ENCODE measurements at regions not wholly inside any gene's neighbourhood (a gene's known extent, or its start where the extent isn't known, plus 50 kb on each side); places are given as distances from the start of the nearest gene placed in this dataset.

DNA sequence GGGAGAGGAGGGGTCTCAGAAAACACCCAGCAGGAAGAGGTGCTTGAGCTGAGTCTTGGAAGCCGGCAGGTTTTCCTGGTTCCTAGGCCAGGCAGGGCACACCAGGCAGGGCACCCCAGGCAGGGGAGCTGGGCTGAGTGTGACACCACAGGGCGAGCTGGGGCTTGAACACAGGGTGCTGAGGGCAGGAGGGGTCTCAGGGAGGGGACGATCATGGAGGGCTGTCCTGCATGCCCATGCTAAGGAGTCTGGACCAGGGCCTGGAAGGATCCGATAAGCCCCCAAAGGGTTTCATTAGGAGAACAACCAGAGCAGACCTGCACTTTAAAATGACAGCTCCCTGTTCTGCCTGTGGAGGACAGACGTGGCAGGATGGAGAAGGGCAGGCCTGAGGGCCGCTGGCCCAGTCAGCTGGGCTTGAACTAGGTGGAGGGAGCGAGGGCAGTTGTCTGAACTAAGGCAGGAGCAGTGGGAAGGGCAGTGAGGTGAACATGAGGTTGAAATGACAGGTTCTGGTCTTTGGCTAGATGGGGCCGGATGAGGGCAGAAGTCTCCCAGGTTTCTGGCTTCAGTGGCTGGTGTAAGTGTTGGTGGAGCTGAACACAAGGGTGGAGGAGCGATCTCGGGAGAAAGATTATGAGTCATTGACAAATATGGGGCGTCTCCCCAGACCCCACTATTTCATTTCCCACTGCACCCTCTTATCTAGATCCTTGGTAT lies 171.0 kb upstream of the PZP start:
- WGBS (ENCODE audit: low lambda C conversion rate, missing lambda C conversion rate), result 92% methylated on average over 11 of the region's 11 CpGs
- no peaks in the 10 kb centered on the region for H3K27me3 ChIP-seq
- no peaks in the 10 kb centered on the region for H3K79me2 ChIP-seq
- no peak for DNase-seq (ENCODE audit: low spot score)
- H2AFZ ChIP-seq, result no peak overlapping the region
- H3K27ac ChIP-seq, result no peak overlapping the region
- no peaks in the 10 kb centered on the region for H3K4me1 ChIP-seq (ENCODE audit: insufficient read depth)
- no peaks in the 10 kb centered on the region for H3K9me3 ChIP-seq (ENCODE audit: low read depth)
- H3K4me3 ChIP-seq, result no peak overlapping the region
- H4K20me1 ChIP-seq (ENCODE audit: insufficient read depth, poor library complexity, severe bottlenecking), result no peaks in the 10 kb centered on the region
- H3K9me2 ChIP-seq (replicated peaks; ENCODE audit: insufficient read depth), result no peaks in the 10 kb centered on the region
- no peak for TF ChIP-seq CTCF (IDR thresholded peaks at IDR 0.05; ENCODE audit: poor library complexity)
- no peak for TF ChIP-seq EZH2 (IDR thresholded peaks at IDR 0.05; ENCODE audit: borderline replicate concordance)
- no peak for TF ChIP-seq EZH2phosphoT487 (IDR thresholded peaks at IDR 0.05; ENCODE audit: low read depth, severe bottlenecking, unreplicated experiment)
- no peak overlapping the region for H3K4me2 ChIP-seq
- H3K36me3 ChIP-seq (replicated peaks; ENCODE audit: insufficient read depth, low read depth), result no peaks in the 10 kb centered on the region

DNA sequence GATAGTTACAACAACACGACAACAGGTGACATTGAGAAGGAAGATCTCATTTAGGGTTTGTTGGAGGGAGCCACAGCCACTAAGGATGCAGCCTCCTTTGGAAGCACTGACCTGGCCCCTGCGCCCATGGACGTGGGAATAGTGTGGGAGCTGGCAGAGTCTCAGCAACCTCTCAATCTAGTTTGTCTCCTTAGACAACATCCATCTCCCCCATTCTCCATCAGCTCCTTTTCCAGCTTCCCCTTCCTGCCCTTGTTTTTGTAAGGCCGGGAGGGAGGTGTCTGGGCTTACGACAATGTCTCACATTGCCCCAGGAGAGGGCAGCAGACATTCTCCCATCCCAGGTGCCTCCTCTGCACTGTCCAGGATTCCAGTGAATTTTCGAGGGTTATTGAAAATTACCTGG lies 170.2 kb upstream of the PZP start:
- no peaks in the 10 kb centered on the region for H3K36me3 ChIP-seq (replicated peaks; ENCODE audit: insufficient read depth, low read depth)
- no peak overlapping the region for H3K4me3 ChIP-seq
- H3K9me3 ChIP-seq (ENCODE audit: low read depth), result no peaks in the 10 kb centered on the region
- H3K27me3 ChIP-seq, result no peaks in the 10 kb centered on the region
- no peak overlapping the region for H2AFZ ChIP-seq
- no peak for DNase-seq (ENCODE audit: low spot score)
- TF ChIP-seq EZH2 (IDR thresholded peaks at IDR 0.05; ENCODE audit: borderline replicate concordance) (no peak), CTCF (IDR thresholded peaks at IDR 0.05; ENCODE audit: poor library complexity) (peak; percentile 38), EZH2phosphoT487 (IDR thresholded peaks at IDR 0.05; ENCODE audit: low read depth, severe bottlenecking, unreplicated experiment) (no peak)
- 63% methylated on average over 6 of the region's 6 CpGs for WGBS (ENCODE audit: low lambda C conversion rate, missing lambda C conversion rate)
- H3K9me2 ChIP-seq (replicated peaks; ENCODE audit: insufficient read depth), result no peaks in the 10 kb centered on the region
- H3K79me2 ChIP-seq, result no peaks in the 10 kb centered on the region
- H4K20me1 ChIP-seq (ENCODE audit: insufficient read depth, poor library complexity, severe bottlenecking), result no peaks in the 10 kb centered on the region
- no peak overlapping the region for H3K27ac ChIP-seq
- no peak overlapping the region for H3K4me2 ChIP-seq
- H3K4me1 ChIP-seq (ENCODE audit: insufficient read depth), result no peaks in the 10 kb centered on the region

DNA sequence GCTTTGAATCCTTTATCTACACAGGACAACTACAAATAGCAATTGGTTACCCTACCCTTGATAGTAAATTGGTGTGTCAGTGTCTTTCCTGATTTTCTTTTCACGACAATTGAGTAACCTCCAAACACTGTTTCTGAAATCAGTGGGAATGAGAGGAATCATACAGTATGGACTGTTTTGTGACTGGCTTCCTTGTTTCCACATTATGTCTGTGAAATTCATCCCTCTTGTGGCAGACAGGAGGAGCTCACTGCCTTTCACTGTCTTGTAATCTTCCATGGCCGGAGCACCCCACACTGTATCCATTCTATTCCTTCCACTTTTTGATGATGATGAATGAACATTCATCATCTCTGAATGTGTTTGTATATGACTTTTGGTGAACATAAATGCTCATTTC lies 164.0 kb upstream of the PZP start:
- H3K9me3 ChIP-seq (ENCODE audit: low read depth), result no peaks in the 10 kb centered on the region

More for the DNA sequence above, 164.0 kb upstream of the PZP start:
- H3K27me3 ChIP-seq, result no peaks in the 10 kb centered on the region
- WGBS (ENCODE audit: low lambda C conversion rate, missing lambda C conversion rate), result 88% methylated on average over 2 of the region's 2 CpGs
- H3K27ac ChIP-seq, result no peak overlapping the region
- no peak overlapping the region for H3K4me2 ChIP-seq
- no peaks in the 10 kb centered on the region for H4K20me1 ChIP-seq (ENCODE audit: insufficient read depth, poor library complexity, severe bottlenecking)
- H3K4me1 ChIP-seq (ENCODE audit: insufficient read depth), result no peaks in the 10 kb centered on the region
- H3K36me3 ChIP-seq (replicated peaks; ENCODE audit: insufficient read depth, low read depth), result no peaks in the 10 kb centered on the region
- TF ChIP-seq CTCF (IDR thresholded peaks at IDR 0.05; ENCODE audit: poor library complexity), result peak; percentile 33
- TF ChIP-seq EZH2phosphoT487 (IDR thresholded peaks at IDR 0.05; ENCODE audit: low read depth, severe bottlenecking, unreplicated experiment), result no peak
- H3K9me2 ChIP-seq (replicated peaks; ENCODE audit: insufficient read depth), result no peaks in the 10 kb centered on the region
- peak; percentile 36 for DNase-seq (ENCODE audit: low spot score)
- H3K4me3 ChIP-seq, result no peak overlapping the region
- no peak overlapping the region for H2AFZ ChIP-seq
- H3K79me2 ChIP-seq, result no peaks in the 10 kb centered on the region
